ENCODE measurements at regions not wholly inside any gene's neighbourhood (a gene's known extent, or its start where the extent isn't known, plus 50 kb on each side); places are given as distances from the start of the nearest gene placed in this dataset.
"Not testable (repeated sequence)": the region's sequence is repeated elsewhere in the genome, so short reads cannot be mapped to it uniquely, and the experiment has no call there.

GRCh38 chr1:30519201-30519763 lies 204.1 kb downstream of the MATN1 start:
- TF ChIP-seq POLR2A (IDR thresholded peaks at IDR 0.05; ENCODE audit: low read length): no peak
- no peak for TF ChIP-seq GATA1 (IDR thresholded peaks at IDR 0.05; ENCODE audit: low read depth, low read length)
- DNase-seq: no peak

GRCh38 chr1:30518696-30519095 lies 204.7 kb downstream of the MATN1 start:
- TF ChIP-seq POLR2A (IDR thresholded peaks at IDR 0.05; ENCODE audit: low read length): no peak
- no peak for TF ChIP-seq GATA1 (IDR thresholded peaks at IDR 0.05; ENCODE audit: low read depth, low read length)

GRCh38 chr1:30518186-30518585 lies 205.2 kb downstream of the MATN1 start:
- TF ChIP-seq POLR2A (IDR thresholded peaks at IDR 0.05; ENCODE audit: low read length) (no peak), GATA1 (IDR thresholded peaks at IDR 0.05; ENCODE audit: low read depth, low read length) (no peak)
- no peak for DNase-seq

More at GRCh38 chr1:30518696-30519095, 204.7 kb downstream of the MATN1 start:
- no peak for DNase-seq

DNA sequence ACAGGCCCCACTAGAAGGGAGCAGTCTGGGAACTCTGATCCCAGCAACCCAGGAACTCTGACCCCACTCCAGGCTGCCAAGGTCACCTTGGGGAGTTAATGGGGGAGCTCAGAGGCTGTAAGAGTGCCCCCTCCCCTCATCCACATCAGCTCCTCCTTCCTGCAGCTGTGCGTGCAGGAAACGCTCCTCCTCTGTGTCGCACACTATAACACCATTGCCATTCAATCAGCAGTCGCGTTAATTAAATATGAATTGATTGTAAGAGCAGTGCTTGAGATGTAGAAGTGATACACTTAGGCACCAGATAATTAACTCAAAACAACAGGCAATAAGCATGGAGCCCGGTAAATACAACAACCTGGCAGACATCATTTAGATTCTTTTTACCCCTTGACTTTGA lies 205.7 kb downstream of the MATN1 start:
- DNase-seq: not testable (repeated sequence)

DNA sequence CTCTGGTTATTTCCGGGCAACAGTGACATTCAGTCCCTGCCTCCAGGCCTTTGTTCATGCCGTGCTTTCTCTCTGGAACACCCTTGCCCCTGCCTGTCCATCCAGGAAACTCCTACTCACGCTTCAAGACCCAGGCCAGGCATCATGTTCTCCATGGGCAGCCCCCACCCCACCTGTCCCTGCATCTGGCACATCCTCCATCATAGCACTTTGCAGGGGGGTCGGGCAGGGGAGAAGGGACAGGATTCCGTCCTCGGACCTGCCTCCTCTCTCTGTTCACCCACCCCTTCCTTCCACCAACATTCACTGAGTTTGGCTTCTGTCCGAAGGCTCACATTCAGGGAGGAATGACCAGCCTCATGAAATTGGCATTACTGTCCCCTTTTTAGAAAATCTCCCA lies 206.1 kb downstream of the MATN1 start:
- DNase-seq: not testable (repeated sequence)

- no peak for DNase-seq
- TF ChIP-seq GATA1 (IDR thresholded peaks at IDR 0.05; ENCODE audit: low read depth, low read length) (no peak), POLR2A (IDR thresholded peaks at IDR 0.05; ENCODE audit: low read length) (no peak)
Observed at GRCh38 chr1:30516485-30516858, 206.9 kb downstream of the MATN1 start.

DNA sequence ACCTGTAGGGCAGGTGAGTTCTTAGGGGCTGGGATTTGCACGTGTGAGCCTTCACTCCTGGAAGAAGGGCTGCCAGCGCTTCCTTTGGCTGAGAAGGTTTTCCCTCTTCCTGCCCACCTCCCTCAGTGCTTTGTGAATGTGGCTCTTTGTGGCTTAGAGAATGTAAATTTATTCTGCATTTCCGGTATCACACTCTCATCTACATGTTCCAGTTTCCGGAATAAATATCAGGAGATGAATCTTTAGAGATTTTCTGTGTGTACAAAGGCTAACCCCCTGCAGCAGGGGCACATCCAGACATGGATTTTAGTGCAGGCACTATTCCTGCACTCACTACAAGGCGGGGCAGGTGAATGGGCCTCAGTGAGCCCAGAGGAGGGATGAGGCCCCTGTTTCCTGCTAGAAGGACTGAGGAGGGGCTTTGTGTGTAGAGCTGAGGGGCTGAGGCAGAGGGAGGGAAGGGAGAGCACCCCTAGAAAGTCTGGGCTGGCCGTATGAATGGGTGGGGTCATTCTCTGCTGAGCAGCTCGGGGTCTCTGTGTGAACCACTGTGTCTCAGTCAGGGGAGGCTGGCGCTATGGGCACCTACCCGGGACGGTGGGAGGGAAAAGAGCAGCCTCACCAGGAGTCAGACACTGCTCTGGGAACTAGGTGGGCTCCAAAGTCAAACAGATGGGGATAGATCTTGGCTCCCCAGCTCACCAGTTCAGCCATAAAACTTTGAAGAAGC lies 207.5 kb downstream of the MATN1 start:
- TF ChIP-seq POLR2A (IDR thresholded peaks at IDR 0.05; ENCODE audit: low read length) (no peak), GATA1 (IDR thresholded peaks at IDR 0.05; ENCODE audit: low read depth, low read length) (no peak)
- DNase-seq: no peak

DNA sequence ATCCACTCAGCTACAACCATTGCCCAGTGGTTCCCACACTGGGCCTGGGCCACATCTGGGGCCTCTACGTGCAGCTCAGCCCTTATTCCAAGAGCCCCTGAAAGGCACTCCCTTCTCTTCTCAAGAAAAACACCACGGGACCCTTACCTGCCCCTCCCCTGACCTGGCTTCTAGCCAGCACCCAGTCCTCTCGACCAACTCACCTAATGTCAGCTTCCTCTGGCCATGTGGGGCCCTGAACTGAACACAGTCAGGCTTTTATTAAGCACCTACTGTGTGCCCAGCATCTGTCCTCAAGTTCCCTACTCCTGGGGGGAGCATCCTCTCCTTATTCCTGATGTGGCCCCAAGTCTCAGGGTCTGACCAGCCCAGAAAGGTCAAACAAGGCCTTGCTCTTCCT lies 208.4 kb downstream of the MATN1 start:
- TF ChIP-seq POLR2A (IDR thresholded peaks at IDR 0.05; ENCODE audit: low read length): no peak
- TF ChIP-seq GATA1 (IDR thresholded peaks at IDR 0.05; ENCODE audit: low read depth, low read length): no peak
- DNase-seq: no peak

- no peak for TF ChIP-seq GATA1 (IDR thresholded peaks at IDR 0.05; ENCODE audit: low read depth, low read length)
- no peak for TF ChIP-seq POLR2A (IDR thresholded peaks at IDR 0.05; ENCODE audit: low read length)
- DNase-seq: no peak
Observed at GRCh38 chr1:30514137-30514654, 209.2 kb downstream of the MATN1 start.

- no peak for DNase-seq
- TF ChIP-seq POLR2A (IDR thresholded peaks at IDR 0.05; ENCODE audit: low read length) (no peak), GATA1 (IDR thresholded peaks at IDR 0.05; ENCODE audit: low read depth, low read length) (no peak)
Observed at GRCh38 chr1:30513396-30514136, 209.8 kb downstream of the MATN1 start.

- no peak for DNase-seq
Observed at GRCh38 chr1:30512914-30513265, 210.5 kb downstream of the MATN1 start.

DNA sequence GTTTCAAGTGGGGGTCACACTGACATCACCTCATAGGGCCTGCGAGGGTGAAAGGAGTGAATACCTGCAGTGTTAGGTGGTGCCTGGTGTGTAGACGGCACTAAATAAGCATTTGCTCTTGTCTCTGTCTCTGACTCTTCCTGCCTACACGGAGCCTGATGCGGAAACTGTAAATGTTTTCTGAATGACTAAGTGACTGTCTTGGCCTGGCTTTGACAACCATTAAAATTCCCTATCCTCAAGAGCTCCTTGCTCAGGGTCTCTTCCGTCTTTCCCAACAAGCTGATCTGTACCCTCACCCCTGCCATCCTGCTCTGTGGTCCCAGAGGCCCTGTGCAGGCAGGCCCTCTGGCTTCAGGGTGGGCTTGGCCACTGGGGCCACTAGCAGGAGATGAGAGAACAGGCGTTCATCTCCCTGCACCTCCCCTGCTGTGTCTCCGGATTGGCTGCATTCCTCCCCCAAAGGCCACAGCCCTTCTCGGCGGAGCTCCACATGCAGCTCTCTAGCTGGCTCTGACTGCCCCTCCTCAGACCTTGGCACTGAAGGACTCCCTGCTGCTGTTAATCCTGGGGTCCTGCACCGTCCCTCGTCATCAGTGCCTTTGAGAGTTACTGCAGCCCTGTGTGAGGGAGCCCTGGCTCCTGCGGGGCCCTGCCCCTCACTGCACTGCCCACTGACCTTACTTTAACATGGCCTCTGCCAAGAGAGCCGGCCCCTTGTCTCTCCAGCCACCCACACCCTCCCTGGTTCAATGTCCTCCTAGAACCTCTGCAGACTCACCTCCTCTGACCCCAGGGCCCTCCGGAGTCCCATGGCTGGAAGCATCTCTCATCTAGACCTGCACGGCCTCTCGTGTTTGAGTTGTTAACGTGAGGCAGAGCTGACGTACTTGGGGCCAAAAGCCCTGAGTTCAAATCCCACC lies 211.1 kb downstream of the MATN1 start:
- no peak for TF ChIP-seq POLR2A (IDR thresholded peaks at IDR 0.05; ENCODE audit: low read length)
- TF ChIP-seq GATA1 (IDR thresholded peaks at IDR 0.05; ENCODE audit: low read depth, low read length): no peak
- no peak for DNase-seq

More at GRCh38 chr1:30512914-30513265, 210.5 kb downstream of the MATN1 start:
- no peak for TF ChIP-seq GATA1 (IDR thresholded peaks at IDR 0.05; ENCODE audit: low read depth, low read length)
- TF ChIP-seq POLR2A (IDR thresholded peaks at IDR 0.05; ENCODE audit: low read length): no peak

- TF ChIP-seq GATA1 (IDR thresholded peaks at IDR 0.05; ENCODE audit: low read depth, low read length): no peak
- no peak for TF ChIP-seq POLR2A (IDR thresholded peaks at IDR 0.05; ENCODE audit: low read length)
- no peak for DNase-seq
Observed at GRCh38 chr1:30511563-30511962, 211.8 kb downstream of the MATN1 start.

GRCh38 chr1:30511106-30511505 lies 212.3 kb downstream of the MATN1 start:
- TF ChIP-seq GATA1 (IDR thresholded peaks at IDR 0.05; ENCODE audit: low read depth, low read length) (no peak), POLR2A (IDR thresholded peaks at IDR 0.05; ENCODE audit: low read length) (no peak)
- no peak for DNase-seq

All from erythroblast (primary cell).